WERI-Rb-1 (cell line): ENCODE measurements at regions not wholly inside any gene's neighbourhood (a gene's known extent, or its start where the extent isn't known, plus 50 kb on each side); places are given as distances from the start of the nearest gene placed in this dataset.

ENCODE experiments used
- DNase-seq: peaks from one replicate; pipeline ENCODE4 v3.0.0-alpha.2; 2020
- H3K27ac ChIP-seq: fragments of 250-450 bp; sonication (Bioruptor Pico); 2 replicates; pipeline ENCODE4 v1.5.1; 2020; ENCODE audit warnings: mild to moderate bottlenecking, moderate library complexity
- H3K27me3 ChIP-seq: fragments of 250-450 bp; sonication (Bioruptor Pico); 2 replicates; pipeline ENCODE4 v1.5.1; 2021; ENCODE audit warnings: mild to moderate bottlenecking, low read depth, moderate library complexity; ENCODE audit not compliant: insufficient read depth, severe bottlenecking
- H3K36me3 ChIP-seq: fragments of 250-450 bp; sonication (Bioruptor Pico); 2 replicates; pipeline ENCODE4 v1.5.1; 2020; ENCODE audit warnings: mild to moderate bottlenecking, moderate library complexity
- H3K4me3 ChIP-seq: 2 replicates; pipeline ENCODE4 v1.5.1; 2011; ENCODE audit warnings: low read depth, mild to moderate bottlenecking, control low read depth, low read length
- H3K9me3 ChIP-seq: fragments of 250-450 bp; sonication (Bioruptor Pico); 2 replicates; pipeline ENCODE4 v1.5.1; 2021; ENCODE audit warnings: mild to moderate bottlenecking, moderate library complexity; ENCODE audit not compliant: severe bottlenecking
- TF ChIP-seq, protein P1 (sequence below): IDR thresholded peaks from 2 replicates; pipeline ENCODE4 v1.5.1; 2011; ENCODE audit warnings: low read depth, mild to moderate bottlenecking, control low read depth, inconsistent platforms, low read length

GRCh38 chr18:38307914-38308313 lies 742.3 kb upstream of the CELF4 start:
- Histone ChIP-seq H3K9me3 (no peaks in the 10 kb centered on the region), H3K27ac (no peak overlapping the region), H3K27me3 (no peaks in the 10 kb centered on the region), H3K4me3 (no peak overlapping the region), H3K36me3 (no peaks in the 10 kb centered on the region)
- TF ChIP-seq, protein P1, sequence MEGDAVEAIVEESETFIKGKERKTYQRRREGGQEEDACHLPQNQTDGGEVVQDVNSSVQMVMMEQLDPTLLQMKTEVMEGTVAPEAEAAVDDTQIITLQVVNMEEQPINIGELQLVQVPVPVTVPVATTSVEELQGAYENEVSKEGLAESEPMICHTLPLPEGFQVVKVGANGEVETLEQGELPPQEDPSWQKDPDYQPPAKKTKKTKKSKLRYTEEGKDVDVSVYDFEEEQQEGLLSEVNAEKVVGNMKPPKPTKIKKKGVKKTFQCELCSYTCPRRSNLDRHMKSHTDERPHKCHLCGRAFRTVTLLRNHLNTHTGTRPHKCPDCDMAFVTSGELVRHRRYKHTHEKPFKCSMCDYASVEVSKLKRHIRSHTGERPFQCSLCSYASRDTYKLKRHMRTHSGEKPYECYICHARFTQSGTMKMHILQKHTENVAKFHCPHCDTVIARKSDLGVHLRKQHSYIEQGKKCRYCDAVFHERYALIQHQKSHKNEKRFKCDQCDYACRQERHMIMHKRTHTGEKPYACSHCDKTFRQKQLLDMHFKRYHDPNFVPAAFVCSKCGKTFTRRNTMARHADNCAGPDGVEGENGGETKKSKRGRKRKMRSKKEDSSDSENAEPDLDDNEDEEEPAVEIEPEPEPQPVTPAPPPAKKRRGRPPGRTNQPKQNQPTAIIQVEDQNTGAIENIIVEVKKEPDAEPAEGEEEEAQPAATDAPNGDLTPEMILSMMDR: no peak
- DNase-seq: no peak

GRCh38 chr18:38305961-38306360 lies 740.4 kb upstream of the CELF4 start:
- TF ChIP-seq, protein P1: no peak
- Histone ChIP-seq H3K27me3 (no peaks in the 10 kb centered on the region), H3K36me3 (no peaks in the 10 kb centered on the region), H3K9me3 (no peaks in the 10 kb centered on the region), H3K27ac (no peak overlapping the region), H3K4me3 (no peak overlapping the region)
- DNase-seq: no peak

DNA sequence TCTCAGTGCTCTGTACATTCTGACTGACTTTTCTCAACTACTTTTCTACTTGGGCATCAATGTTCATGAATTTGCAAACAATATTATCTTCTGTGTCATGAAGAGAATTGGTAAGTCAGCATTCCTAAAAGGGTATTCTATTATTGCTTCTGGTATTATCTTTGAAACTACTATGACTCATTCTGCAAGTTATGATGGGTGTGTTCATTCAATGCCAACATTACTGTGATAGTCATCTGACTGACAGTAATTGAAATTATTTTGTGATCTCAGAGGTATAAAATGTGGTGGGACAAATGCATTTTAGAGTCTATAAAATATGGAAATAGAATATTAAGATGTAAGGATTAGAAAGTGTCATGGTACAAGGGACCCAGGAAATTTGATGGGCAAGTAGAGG lies 736.0 kb upstream of the CELF4 start:
- no peaks in the 10 kb centered on the region for H3K27me3 ChIP-seq

DNA sequence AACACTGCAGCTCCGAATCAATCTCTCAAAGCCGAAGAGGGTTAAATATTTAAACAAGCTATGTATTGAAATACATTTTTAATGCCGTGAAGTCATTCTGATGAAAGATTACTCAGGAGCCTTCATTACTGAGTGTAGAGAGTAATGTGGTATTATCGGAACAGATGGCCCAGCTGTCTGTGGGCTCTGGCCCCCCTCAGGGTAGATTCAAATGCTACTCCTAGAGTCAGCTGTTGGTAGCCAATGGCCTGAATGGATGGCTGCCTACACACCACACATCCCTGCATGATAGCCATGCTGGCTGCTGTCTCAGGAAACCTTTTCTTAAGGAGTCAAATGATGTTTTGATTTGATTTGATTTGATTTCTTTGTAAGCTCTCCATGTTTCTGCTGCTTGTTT lies 732.3 kb upstream of the CELF4 start:
- Histone ChIP-seq H3K9me3 (peaks cover 4% of the 10 kb centered on the region), H3K27me3 (no peaks in the 10 kb centered on the region), H3K27ac (peak overlapping the region; percentile 57), H3K36me3 (no peaks in the 10 kb centered on the region), H3K4me3 (no peak overlapping the region)
- TF ChIP-seq, protein P1: no peak
- peak; percentile 77 for DNase-seq

More for the DNA sequence above, 736.0 kb upstream of the CELF4 start:
- no peaks in the 10 kb centered on the region for H3K36me3 ChIP-seq
- no peak for DNase-seq
- H3K9me3 ChIP-seq: peaks cover 4% of the 10 kb centered on the region
- no peak overlapping the region for H3K27ac ChIP-seq
- no peak overlapping the region for H3K4me3 ChIP-seq
- TF ChIP-seq, protein P1: no peak

DNA sequence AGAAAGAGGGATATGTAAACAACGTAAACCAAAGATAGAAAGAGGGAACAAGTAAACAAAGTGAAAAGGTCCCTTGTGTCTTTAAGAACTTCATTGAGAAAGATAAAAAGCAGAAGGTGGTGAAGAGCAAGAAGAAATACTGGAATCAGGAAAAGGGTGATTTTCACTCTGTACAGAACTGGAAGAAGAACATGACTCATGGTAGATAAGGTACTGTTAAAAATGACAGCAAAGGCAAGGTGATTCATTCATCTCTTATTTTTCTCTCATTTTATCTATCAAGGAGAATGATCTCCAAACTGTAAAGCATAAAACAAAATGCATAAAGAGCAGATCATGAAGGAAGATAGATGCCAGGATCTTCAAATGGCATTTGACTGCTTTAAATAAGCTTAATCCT lies 724.6 kb upstream of the CELF4 start:
- Histone ChIP-seq H3K27me3 (no peaks in the 10 kb centered on the region), H3K4me3 (no peak overlapping the region), H3K9me3 (no peaks in the 10 kb centered on the region), H3K36me3 (no peaks in the 10 kb centered on the region), H3K27ac (no peak overlapping the region)
- TF ChIP-seq, protein P1: no peak
- DNase-seq: no peak

- Histone ChIP-seq H3K4me3 (no peak overlapping the region), H3K9me3 (no peaks in the 10 kb centered on the region), H3K27me3 (no peaks in the 10 kb centered on the region), H3K36me3 (no peaks in the 10 kb centered on the region), H3K27ac (no peak overlapping the region)
- no peak for DNase-seq
- TF ChIP-seq, protein P1: no peak
Measured at GRCh38 chr18:38284972-38285371, 719.4 kb upstream of the CELF4 start.
